ENCODE measurements at regions not wholly inside any gene's neighbourhood (a gene's known extent, or its start where the extent isn't known, plus 50 kb on each side); places are given as distances from the start of the nearest gene placed in this dataset.

GRCh38 chr1:213657013-213657412 is 330.8 kb upstream of the PROX1 start:
- Histone ChIP-seq H3K4me3 (no peak overlapping the region), H3K27me3 (no peaks in the 10 kb centered on the region), H3K9me3 (no peaks in the 10 kb centered on the region), H3K4me1 (no peaks in the 10 kb centered on the region), H3K36me3 (no peaks in the 10 kb centered on the region), H3K27ac (no peak overlapping the region)
- no peak for TF ChIP-seq EP300 (IDR thresholded peaks at IDR 0.05)
- no peak for TF ChIP-seq POLR2A (IDR thresholded peaks at IDR 0.05)
- no peak for TF ChIP-seq POLR2AphosphoS5 (IDR thresholded peaks at IDR 0.05)
- no peak for TF ChIP-seq CTCF (IDR thresholded peaks at IDR 0.05)
- no peak for DNase-seq (ENCODE audit: low spot score in 2 of 2)
- WGBS = 69% methylated on average over 3 of the region's 3 CpGs

GRCh38 chr1:213657879-213658278 is 329.9 kb upstream of the PROX1 start:
- H3K27me3 ChIP-seq = no peaks in the 10 kb centered on the region
- no peak overlapping the region for H3K4me3 ChIP-seq
- no peak overlapping the region for H3K27ac ChIP-seq
- WGBS = 82% methylated on average over 2 of the region's 2 CpGs
- DNase-seq (ENCODE audit: low spot score in 2 of 2) = no peak
- H3K36me3 ChIP-seq = no peaks in the 10 kb centered on the region
- H3K4me1 ChIP-seq = no peaks in the 10 kb centered on the region
- no peak for TF ChIP-seq CTCF (IDR thresholded peaks at IDR 0.05)
- no peak for TF ChIP-seq EP300 (IDR thresholded peaks at IDR 0.05)
- TF ChIP-seq POLR2A (IDR thresholded peaks at IDR 0.05) = no peak
- TF ChIP-seq POLR2AphosphoS5 (IDR thresholded peaks at IDR 0.05) = no peak
- no peaks in the 10 kb centered on the region for H3K9me3 ChIP-seq

DNA sequence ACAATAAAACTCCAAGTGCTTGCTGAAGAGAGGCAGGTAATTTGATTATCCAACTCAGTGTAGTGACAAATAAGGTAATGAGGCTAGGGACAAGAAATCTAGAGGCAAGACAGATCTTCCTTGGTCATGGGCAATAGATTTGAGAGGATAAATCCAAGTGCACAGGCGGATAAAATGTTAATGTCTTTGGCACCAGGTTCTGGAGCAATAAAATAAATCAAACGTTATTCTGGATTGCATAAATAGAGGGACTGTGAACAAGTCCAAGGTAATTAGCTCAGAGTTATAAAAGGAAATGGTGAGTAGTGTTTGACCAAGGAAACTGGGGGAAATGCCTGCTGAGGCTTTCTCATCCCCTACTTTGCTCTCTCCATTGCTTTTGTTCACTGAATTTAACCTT is 329.3 kb upstream of the PROX1 start:
- Histone ChIP-seq H3K36me3 (no peaks in the 10 kb centered on the region), H3K27me3 (no peaks in the 10 kb centered on the region), H3K27ac (no peak overlapping the region), H3K4me1 (no peaks in the 10 kb centered on the region), H3K9me3 (no peaks in the 10 kb centered on the region), H3K4me3 (no peak overlapping the region)
- TF ChIP-seq POLR2A (IDR thresholded peaks at IDR 0.05) = no peak
- TF ChIP-seq POLR2AphosphoS5 (IDR thresholded peaks at IDR 0.05) = no peak
- TF ChIP-seq EP300 (IDR thresholded peaks at IDR 0.05) = no peak
- TF ChIP-seq CTCF (IDR thresholded peaks at IDR 0.05) = no peak
- WGBS = 35% methylated on average over 2 of the region's 2 CpGs
- no peak for DNase-seq (ENCODE audit: low spot score in 2 of 2)

GRCh38 chr1:213659580-213660547 is 327.9 kb upstream of the PROX1 start:
- H3K27me3 ChIP-seq = peaks cover 3% of the 10 kb centered on the region
- no peaks in the 10 kb centered on the region for H3K36me3 ChIP-seq
- TF ChIP-seq POLR2A (IDR thresholded peaks at IDR 0.05) (no peak), EP300 (IDR thresholded peaks at IDR 0.05) (no peak), CTCF (IDR thresholded peaks at IDR 0.05) (no peak), POLR2AphosphoS5 (IDR thresholded peaks at IDR 0.05) (no peak)
- H3K4me3 ChIP-seq = no peak overlapping the region
- H3K9me3 ChIP-seq = no peaks in the 10 kb centered on the region
- DNase-seq (ENCODE audit: low spot score in 2 of 2) = no peak
- no peak overlapping the region for H3K27ac ChIP-seq
- WGBS = 54% methylated on average over 8 of the region's 8 CpGs
- H3K4me1 ChIP-seq = no peaks in the 10 kb centered on the region

DNA sequence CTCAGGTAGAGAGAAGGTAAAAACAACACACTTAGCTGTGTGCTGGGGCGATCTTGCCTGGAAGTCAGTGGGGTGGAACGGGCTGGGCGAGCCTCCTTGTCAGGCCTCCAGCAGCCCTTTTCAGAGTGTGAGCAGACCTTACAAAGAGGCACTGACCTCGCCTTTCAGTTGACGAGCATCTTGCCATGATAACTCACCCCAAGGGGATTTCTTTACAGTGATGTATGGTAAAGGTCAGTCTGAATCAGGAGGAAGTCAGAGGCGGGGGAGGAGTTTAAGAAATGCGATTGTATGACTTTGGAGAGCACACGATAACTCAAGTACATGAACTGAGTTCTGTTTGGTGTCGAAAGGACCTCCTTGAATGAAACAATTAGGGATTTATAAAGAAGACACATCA is 326.5 kb upstream of the PROX1 start:
- Histone ChIP-seq H3K9me3 (no peaks in the 10 kb centered on the region), H3K36me3 (no peaks in the 10 kb centered on the region), H3K27ac (no peak overlapping the region), H3K27me3 (peaks cover 3% of the 10 kb centered on the region), H3K4me3 (no peak overlapping the region), H3K4me1 (no peaks in the 10 kb centered on the region)
- no peak for TF ChIP-seq POLR2AphosphoS5 (IDR thresholded peaks at IDR 0.05)
- TF ChIP-seq POLR2A (IDR thresholded peaks at IDR 0.05) = no peak
- TF ChIP-seq CTCF (IDR thresholded peaks at IDR 0.05) = no peak
- no peak for DNase-seq (ENCODE audit: low spot score in 2 of 2)
- WGBS = 72% methylated on average over 9 of the region's 9 CpGs
